Panc1 (cell line): ENCODE measurements at regions not wholly inside any gene's neighbourhood (a gene's known extent, or its start where the extent isn't known, plus 50 kb on each side); places are given as distances from the start of the nearest gene placed in this dataset.

Experiments used
- ATAC-seq: fragments of 200-7000 bp; cut with Tn5 transposase; 2 replicates; pipeline ENCODE4 v1.9.1; 2020; ENCODE audit warnings: mild to moderate bottlenecking, moderate library complexity
- BruUV-seq: library from RNA; stranded (reverse); fragments of 400-500 nt; replicated peaks from 2 replicates; lab custom pipeline; 2021; lab: Mats Ljungman, UMichigan
- CTCF ChIA-PET: fragments of 300-600 bp; sonication (Branson Sonifier 250); formaldehyde crosslinking; loops from one replicate; lab custom pipeline; 2022; ENCODE audit warnings: antibody characterized with exemption; lab: Charles Lee
- POLR2A ChIA-PET: fragments of 300-600 bp; sonication (Branson Sonifier 250); formaldehyde crosslinking; loops from one replicate; lab custom pipeline; 2022; ENCODE audit warnings: antibody characterized with exemption; lab: Charles Lee
- DNase-seq: peaks from one replicate; pipeline ENCODE4 v3.0.0-alpha.2; 2010; ENCODE audit warnings: low read depth, low spot score
- H3K27ac ChIP-seq: 2 replicates; pipeline ENCODE4 v1.5.1; 2011; ENCODE audit warnings: mild to moderate bottlenecking, low read length, inconsistent platforms
- H3K27me3 ChIP-seq: fragments of 200-500 bp; sonication (Bioruptor generic); 2 replicates; pipeline ENCODE4 v1.6.0; 2014; ENCODE audit warnings: low read length, inconsistent platforms; ENCODE audit not compliant: control insufficient read depth, insufficient read depth
- H3K36me3 ChIP-seq: fragments of 200-500 bp; sonication (Bioruptor generic); 2 replicates; pipeline ENCODE4 v1.5.1; 2014; ENCODE audit warnings: inconsistent platforms, mild to moderate bottlenecking, low read length, moderate library complexity; ENCODE audit not compliant: control insufficient read depth, insufficient read depth
- H3K4me1 ChIP-seq: 2 replicates; pipeline ENCODE4 v1.5.1; 2011; ENCODE audit warnings: inconsistent platforms, mild to moderate bottlenecking, low read length, moderate library complexity; ENCODE audit not compliant: control insufficient read depth, insufficient read depth
- H3K4me3 ChIP-seq, 2 experiments: 2 replicates each; pipeline ENCODE4 v1.5.1; 2011 to 2012; ENCODE audit warnings: low read depth in 2 of 2, low read length in 2 of 2, mild to moderate bottlenecking in 2 of 2, inconsistent platforms in 1 of 2, moderate library complexity in 1 of 2
- H3K9me3 ChIP-seq: fragments of 200-500 bp; sonication (Bioruptor generic); 2 replicates; pipeline ENCODE4 v1.5.1; 2014; ENCODE audit warnings: low read depth, mild to moderate bottlenecking, inconsistent platforms, low read length, moderate library complexity; ENCODE audit not compliant: control insufficient read depth, insufficient read depth
- POLR2AphosphoS5 ChIP-seq: IDR thresholded peaks from 2 replicates; pipeline ENCODE4 v1.6.1; 2012; ENCODE audit warnings: mild to moderate bottlenecking, low read depth, low read length, moderate library complexity
- SIN3A ChIP-seq: IDR thresholded peaks from 2 replicates; pipeline ENCODE4 v1.6.1; 2012; ENCODE audit warnings: low read depth, mild to moderate bottlenecking, low read length, moderate library complexity, borderline replicate concordance; ENCODE audit not compliant: insufficient read depth
- TCF7L2 ChIP-seq: IDR thresholded peaks from 2 replicates; pipeline ENCODE4 v1.6.1; 2011; ENCODE audit warnings: mild to moderate bottlenecking, low read depth, low read length, inconsistent platforms
- in situ Hi-C: cut with HindIII; loops from 2 replicates; pipeline ENCODE4 v1.10.0; 2016; ENCODE audit warnings: low sequenced_read_pairs, low pct_unique_long_range_greater_than_20kb
- intact Hi-C: fragments of 100-400 bp; cut with micrococcal nuclease; formaldehyde crosslinking; loops from one replicate; pipeline ENCODE4 v1.10.0; 2022; ENCODE audit not compliant: unreplicated experiment
- TF ChIP-seq, protein P1 (sequence below): fragments of 450-650 bp; IDR thresholded peaks from 2 replicates; pipeline ENCODE4 v1.5.1; 2017; ENCODE audit warnings: mild to moderate bottlenecking
- TF ChIP-seq, protein P2 (sequence below), 2 experiments: IDR thresholded peaks; 2 replicates each; pipeline ENCODE4 v1.6.1; 2011 to 2012; ENCODE audit warnings: low read depth in 2 of 2, control low read depth in 1 of 2, low read length in 1 of 2, mild to moderate bottlenecking in 1 of 2, moderate library complexity in 1 of 2; ENCODE audit not compliant: insufficient read depth in 1 of 2

DNA sequence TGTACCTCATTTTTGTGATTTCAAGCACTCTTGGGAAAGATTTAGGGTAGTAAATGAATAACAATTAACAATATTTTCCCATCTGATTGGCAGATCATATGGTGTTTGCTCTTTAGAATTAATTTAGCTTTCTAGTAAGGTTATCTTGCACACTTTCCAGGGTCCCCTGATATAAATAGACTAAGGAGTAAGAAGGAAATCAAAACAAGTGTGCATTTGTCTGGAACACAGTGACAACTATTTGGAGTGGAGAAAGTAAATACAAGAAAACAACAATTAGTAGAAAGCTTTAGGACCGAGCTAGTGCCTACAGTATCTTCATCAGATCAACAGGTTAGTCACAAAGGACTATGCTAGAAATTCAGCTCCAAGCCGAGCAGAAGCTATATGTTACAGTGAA, 429.5 kb downstream of the COG6 start:
- no peak for ATAC-seq
- in situ Hi-C loops (no loop called here), intact Hi-C loops (no loop called here)
- CTCF ChIA-PET = no interaction called here
- Histone ChIP-seq H3K9me3 (no peaks in the 10 kb centered on the region), H3K27ac (no peak overlapping the region), H3K4me1 (no peaks in the 10 kb centered on the region), H3K27me3 (no peaks in the 10 kb centered on the region), H3K36me3 (no peaks in the 10 kb centered on the region), H3K4me3 (no peak overlapping the region)
- POLR2A ChIA-PET = no interaction called here
- no peak for TF ChIP-seq TCF7L2
- no peak for TF ChIP-seq SIN3A
- TF ChIP-seq, protein P1, sequence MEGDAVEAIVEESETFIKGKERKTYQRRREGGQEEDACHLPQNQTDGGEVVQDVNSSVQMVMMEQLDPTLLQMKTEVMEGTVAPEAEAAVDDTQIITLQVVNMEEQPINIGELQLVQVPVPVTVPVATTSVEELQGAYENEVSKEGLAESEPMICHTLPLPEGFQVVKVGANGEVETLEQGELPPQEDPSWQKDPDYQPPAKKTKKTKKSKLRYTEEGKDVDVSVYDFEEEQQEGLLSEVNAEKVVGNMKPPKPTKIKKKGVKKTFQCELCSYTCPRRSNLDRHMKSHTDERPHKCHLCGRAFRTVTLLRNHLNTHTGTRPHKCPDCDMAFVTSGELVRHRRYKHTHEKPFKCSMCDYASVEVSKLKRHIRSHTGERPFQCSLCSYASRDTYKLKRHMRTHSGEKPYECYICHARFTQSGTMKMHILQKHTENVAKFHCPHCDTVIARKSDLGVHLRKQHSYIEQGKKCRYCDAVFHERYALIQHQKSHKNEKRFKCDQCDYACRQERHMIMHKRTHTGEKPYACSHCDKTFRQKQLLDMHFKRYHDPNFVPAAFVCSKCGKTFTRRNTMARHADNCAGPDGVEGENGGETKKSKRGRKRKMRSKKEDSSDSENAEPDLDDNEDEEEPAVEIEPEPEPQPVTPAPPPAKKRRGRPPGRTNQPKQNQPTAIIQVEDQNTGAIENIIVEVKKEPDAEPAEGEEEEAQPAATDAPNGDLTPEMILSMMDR = no peak
- TF ChIP-seq POLR2AphosphoS5 = no peak
- TF ChIP-seq, protein P2, sequence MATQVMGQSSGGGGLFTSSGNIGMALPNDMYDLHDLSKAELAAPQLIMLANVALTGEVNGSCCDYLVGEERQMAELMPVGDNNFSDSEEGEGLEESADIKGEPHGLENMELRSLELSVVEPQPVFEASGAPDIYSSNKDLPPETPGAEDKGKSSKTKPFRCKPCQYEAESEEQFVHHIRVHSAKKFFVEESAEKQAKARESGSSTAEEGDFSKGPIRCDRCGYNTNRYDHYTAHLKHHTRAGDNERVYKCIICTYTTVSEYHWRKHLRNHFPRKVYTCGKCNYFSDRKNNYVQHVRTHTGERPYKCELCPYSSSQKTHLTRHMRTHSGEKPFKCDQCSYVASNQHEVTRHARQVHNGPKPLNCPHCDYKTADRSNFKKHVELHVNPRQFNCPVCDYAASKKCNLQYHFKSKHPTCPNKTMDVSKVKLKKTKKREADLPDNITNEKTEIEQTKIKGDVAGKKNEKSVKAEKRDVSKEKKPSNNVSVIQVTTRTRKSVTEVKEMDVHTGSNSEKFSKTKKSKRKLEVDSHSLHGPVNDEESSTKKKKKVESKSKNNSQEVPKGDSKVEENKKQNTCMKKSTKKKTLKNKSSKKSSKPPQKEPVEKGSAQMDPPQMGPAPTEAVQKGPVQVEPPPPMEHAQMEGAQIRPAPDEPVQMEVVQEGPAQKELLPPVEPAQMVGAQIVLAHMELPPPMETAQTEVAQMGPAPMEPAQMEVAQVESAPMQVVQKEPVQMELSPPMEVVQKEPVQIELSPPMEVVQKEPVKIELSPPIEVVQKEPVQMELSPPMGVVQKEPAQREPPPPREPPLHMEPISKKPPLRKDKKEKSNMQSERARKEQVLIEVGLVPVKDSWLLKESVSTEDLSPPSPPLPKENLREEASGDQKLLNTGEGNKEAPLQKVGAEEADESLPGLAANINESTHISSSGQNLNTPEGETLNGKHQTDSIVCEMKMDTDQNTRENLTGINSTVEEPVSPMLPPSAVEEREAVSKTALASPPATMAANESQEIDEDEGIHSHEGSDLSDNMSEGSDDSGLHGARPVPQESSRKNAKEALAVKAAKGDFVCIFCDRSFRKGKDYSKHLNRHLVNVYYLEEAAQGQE (IDR thresholded peaks at IDR 0.05; ENCODE audit: insufficient read depth in 1 of 2, low read depth in 2 of 2, low read length in 1 of 2) = no peak
- BruUV-seq = no TSS peak
- no peak for DNase-seq

DNA sequence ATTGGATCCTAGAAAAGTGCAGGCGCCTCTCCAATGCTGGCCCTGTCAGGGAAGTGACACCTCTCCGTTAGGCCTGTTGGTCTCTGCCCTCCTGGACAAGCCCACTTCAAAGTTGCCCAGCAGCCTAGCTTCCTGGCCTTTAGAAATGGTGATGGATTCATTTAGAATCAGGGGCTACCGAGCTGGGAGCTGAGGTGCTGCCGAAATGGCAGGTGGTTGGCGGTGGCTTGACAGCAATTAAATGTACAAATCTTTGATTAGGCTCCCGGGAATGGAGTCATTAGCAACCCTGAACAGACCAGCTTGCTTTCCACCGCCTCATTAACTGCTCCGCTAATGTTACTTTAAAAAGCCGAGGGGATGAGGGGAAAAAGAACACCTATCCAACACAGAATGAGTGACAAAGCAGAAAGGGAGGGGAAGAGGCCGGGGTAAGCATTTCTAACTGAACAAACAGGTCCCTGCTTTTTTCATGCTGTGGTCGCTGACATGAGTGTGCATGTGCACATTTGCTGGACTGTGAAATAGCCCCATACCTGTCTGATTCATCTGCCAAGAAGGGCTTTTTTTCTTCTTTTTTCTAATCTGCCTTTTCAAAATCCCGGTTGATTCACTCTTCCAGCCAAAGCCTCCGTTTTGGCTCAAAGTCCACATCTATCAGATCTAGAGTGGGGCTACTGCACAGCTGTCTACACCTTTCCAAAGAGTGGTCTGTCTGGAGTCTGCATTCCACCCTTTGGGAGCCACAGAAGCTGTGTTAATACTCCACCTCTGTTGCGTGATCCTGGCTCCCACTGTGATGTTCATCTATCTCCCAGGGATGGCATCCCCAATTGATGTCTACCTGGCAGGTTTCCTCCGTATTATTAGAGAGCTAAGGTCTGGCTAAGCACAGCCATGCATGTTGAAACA, 431.9 kb downstream of the COG6 start:
- Histone ChIP-seq H3K36me3 (no peaks in the 10 kb centered on the region), H3K4me1 (no peaks in the 10 kb centered on the region), H3K9me3 (no peaks in the 10 kb centered on the region), H3K27me3 (no peaks in the 10 kb centered on the region), H3K27ac (no peak overlapping the region), H3K4me3 (no peak overlapping the region)
- no peak for ATAC-seq
- ChIA-PET CTCF (no interaction called here), POLR2A (no interaction called here)
- TF ChIP-seq, protein P2 (IDR thresholded peaks at IDR 0.05; ENCODE audit: insufficient read depth in 1 of 2, low read depth in 2 of 2, low read length in 1 of 2) = no peak
- BruUV-seq = no TSS peak
- intact Hi-C loops = no loop called here
- no peak for DNase-seq
- in situ Hi-C loops = no loop called here
